ENCODE measurements at regions not wholly inside any gene's neighbourhood (a gene's known extent, or its start where the extent isn't known, plus 50 kb on each side); places are given as distances from the start of the nearest gene placed in this dataset.

- no peak for TF ChIP-seq CTCF (conservative IDR thresholded peaks at IDR 0.05; ENCODE audit: low read length)
- no peak for TF ChIP-seq EZH2phosphoT487 (IDR thresholded peaks at IDR 0.05; ENCODE audit: borderline replicate concordance)
- no peaks in the 10 kb centered on the region for H3K36me3 ChIP-seq (ENCODE audit: insufficient read depth, low read length)
- H3K9me2 ChIP-seq (replicated peaks; ENCODE audit: low read depth, low read length): no peaks in the 10 kb centered on the region
- no peaks in the 10 kb centered on the region for H3F3A ChIP-seq (ENCODE audit: low read depth)
- no peaks in the 10 kb centered on the region for H3K27me3 ChIP-seq (ENCODE audit: insufficient read depth, low read length, poor library complexity, severe bottlenecking)
- H3K79me2 ChIP-seq (ENCODE audit: insufficient read depth, low read length): no peaks in the 10 kb centered on the region
- H3K4me1 ChIP-seq (ENCODE audit: insufficient read depth, low read length, poor library complexity, severe bottlenecking): no peaks in the 10 kb centered on the region
- no peak overlapping the region for H3K4me2 ChIP-seq (ENCODE audit: low read depth, low read length, poor library complexity, severe bottlenecking)
- no peak overlapping the region for H3K4me3 ChIP-seq (ENCODE audit: low read length, poor library complexity, severe bottlenecking)
- no peak overlapping the region for H2AFZ ChIP-seq (ENCODE audit: low read length)
- H3K9me3 ChIP-seq (ENCODE audit: insufficient read depth, low read depth, low read length): no peaks in the 10 kb centered on the region
- no peak overlapping the region for H3K9ac ChIP-seq (ENCODE audit: low read depth, low read length, poor library complexity, severe bottlenecking)
- H4K20me1 ChIP-seq (ENCODE audit: insufficient read depth, low read length, poor library complexity, severe bottlenecking): no peaks in the 10 kb centered on the region
These were observed 205.7 kb upstream of the IL15 start for GRCh38 chr4:141430686-141431085.

GRCh38 chr4:141432000-141432712, 204.2 kb upstream of the IL15 start:
- Histone ChIP-seq H3K9ac (ENCODE audit: low read depth, low read length, poor library complexity, severe bottlenecking) (no peak overlapping the region), H3K9me3 (ENCODE audit: insufficient read depth, low read depth, low read length) (no peaks in the 10 kb centered on the region), H3K27me3 (ENCODE audit: insufficient read depth, low read length, poor library complexity, severe bottlenecking) (no peaks in the 10 kb centered on the region), H3F3A (ENCODE audit: low read depth) (no peaks in the 10 kb centered on the region), H3K79me2 (ENCODE audit: insufficient read depth, low read length) (no peaks in the 10 kb centered on the region), H2AFZ (ENCODE audit: low read length) (no peak overlapping the region), H4K20me1 (ENCODE audit: insufficient read depth, low read length, poor library complexity, severe bottlenecking) (no peaks in the 10 kb centered on the region), H3K9me2 (replicated peaks; ENCODE audit: low read depth, low read length) (no peaks in the 10 kb centered on the region), H3K36me3 (ENCODE audit: insufficient read depth, low read length) (no peaks in the 10 kb centered on the region), H3K4me1 (ENCODE audit: insufficient read depth, low read length, poor library complexity, severe bottlenecking) (no peaks in the 10 kb centered on the region), H3K4me3 (ENCODE audit: low read length, poor library complexity, severe bottlenecking) (no peak overlapping the region), H3K4me2 (ENCODE audit: low read depth, low read length, poor library complexity, severe bottlenecking) (no peak overlapping the region)
- TF ChIP-seq EZH2phosphoT487 (IDR thresholded peaks at IDR 0.05; ENCODE audit: borderline replicate concordance): no peak
- TF ChIP-seq CTCF (conservative IDR thresholded peaks at IDR 0.05; ENCODE audit: low read length): no peak

- Histone ChIP-seq H4K20me1 (ENCODE audit: insufficient read depth, low read length, poor library complexity, severe bottlenecking) (no peaks in the 10 kb centered on the region), H3K27me3 (ENCODE audit: insufficient read depth, low read length, poor library complexity, severe bottlenecking) (no peaks in the 10 kb centered on the region), H3K79me2 (ENCODE audit: insufficient read depth, low read length) (no peaks in the 10 kb centered on the region), H2AFZ (ENCODE audit: low read length) (no peak overlapping the region), H3K4me1 (ENCODE audit: insufficient read depth, low read length, poor library complexity, severe bottlenecking) (no peaks in the 10 kb centered on the region), H3K9ac (ENCODE audit: low read depth, low read length, poor library complexity, severe bottlenecking) (no peak overlapping the region), H3F3A (ENCODE audit: low read depth) (no peaks in the 10 kb centered on the region), H3K36me3 (ENCODE audit: insufficient read depth, low read length) (no peaks in the 10 kb centered on the region), H3K9me3 (ENCODE audit: insufficient read depth, low read depth, low read length) (no peaks in the 10 kb centered on the region), H3K4me3 (ENCODE audit: low read length, poor library complexity, severe bottlenecking) (no peak overlapping the region), H3K9me2 (replicated peaks; ENCODE audit: low read depth, low read length) (no peaks in the 10 kb centered on the region), H3K4me2 (ENCODE audit: low read depth, low read length, poor library complexity, severe bottlenecking) (no peak overlapping the region)
- no peak for TF ChIP-seq CTCF (conservative IDR thresholded peaks at IDR 0.05; ENCODE audit: low read length)
- no peak for TF ChIP-seq EZH2phosphoT487 (IDR thresholded peaks at IDR 0.05; ENCODE audit: borderline replicate concordance)
These were observed 200.7 kb upstream of the IL15 start for GRCh38 chr4:141435446-141436225.

Measured in Loucy (cell line).